GM21526 (cell line): ENCODE measurements at regions not wholly inside any gene's neighbourhood (a gene's known extent, or its start where the extent isn't known, plus 50 kb on each side); places are given as distances from the start of the nearest gene placed in this dataset.

Source experiments
- ATAC-seq: cut with Tn5 transposase; IDR thresholded peaks from one replicate; pipeline ENCODE4 v1.9.1; 2021; ENCODE audit warnings: moderate library complexity; ENCODE audit not compliant: unreplicated experiment, low FRiP score

GRCh38 chr13:40389081-40389641 lies 277.3 kb downstream of the FOXO1 start:
- peak; percentile 54 for ATAC-seq

GRCh38 chr13:40390401-40390916 lies 276.0 kb downstream of the FOXO1 start:
- no peak for ATAC-seq

- no peak for ATAC-seq
Measured at GRCh38 chr13:40391788-40392187, 274.7 kb downstream of the FOXO1 start.

GRCh38 chr13:40394304-40394985 lies 272.0 kb downstream of the FOXO1 start:
- ATAC-seq, result no peak

- no peak for ATAC-seq
Measured at GRCh38 chr13:40398065-40398464, 268.4 kb downstream of the FOXO1 start.

GRCh38 chr13:40399756-40400155 lies 266.7 kb downstream of the FOXO1 start:
- ATAC-seq, result no peak

- ATAC-seq, result peak; percentile 74
Measured at GRCh38 chr13:40401911-40402776, 264.3 kb downstream of the FOXO1 start.

- no peak for ATAC-seq
Measured at GRCh38 chr13:40402931-40403431, 263.5 kb downstream of the FOXO1 start.

- no peak for ATAC-seq
Measured at GRCh38 chr13:40403509-40404241, 262.8 kb downstream of the FOXO1 start.

- no peak for ATAC-seq
Measured at GRCh38 chr13:40404407-40404806, 262.0 kb downstream of the FOXO1 start.

- no peak for ATAC-seq
Measured at GRCh38 chr13:40404967-40405716, 261.3 kb downstream of the FOXO1 start.

- ATAC-seq, result no peak
Measured at GRCh38 chr13:40406405-40407120, 259.9 kb downstream of the FOXO1 start.

- ATAC-seq, result no peak
Measured at GRCh38 chr13:40407567-40407966, 258.9 kb downstream of the FOXO1 start.

- no peak for ATAC-seq
Measured at GRCh38 chr13:40408602-40409001, 257.8 kb downstream of the FOXO1 start.

- ATAC-seq, result no peak
Measured at GRCh38 chr13:40409278-40409677, 257.2 kb downstream of the FOXO1 start.

- no peak for ATAC-seq
Measured at GRCh38 chr13:40410315-40410714, 256.1 kb downstream of the FOXO1 start.

GRCh38 chr13:40420160-40420740 lies 246.2 kb downstream of the FOXO1 start:
- no peak for ATAC-seq

- no peak for ATAC-seq
Measured at GRCh38 chr13:40422588-40423235, 243.7 kb downstream of the FOXO1 start.
